ENCODE measurements at regions not wholly inside any gene's neighbourhood (a gene's known extent, or its start where the extent isn't known, plus 50 kb on each side); places are given as distances from the start of the nearest gene placed in this dataset.

DNA sequence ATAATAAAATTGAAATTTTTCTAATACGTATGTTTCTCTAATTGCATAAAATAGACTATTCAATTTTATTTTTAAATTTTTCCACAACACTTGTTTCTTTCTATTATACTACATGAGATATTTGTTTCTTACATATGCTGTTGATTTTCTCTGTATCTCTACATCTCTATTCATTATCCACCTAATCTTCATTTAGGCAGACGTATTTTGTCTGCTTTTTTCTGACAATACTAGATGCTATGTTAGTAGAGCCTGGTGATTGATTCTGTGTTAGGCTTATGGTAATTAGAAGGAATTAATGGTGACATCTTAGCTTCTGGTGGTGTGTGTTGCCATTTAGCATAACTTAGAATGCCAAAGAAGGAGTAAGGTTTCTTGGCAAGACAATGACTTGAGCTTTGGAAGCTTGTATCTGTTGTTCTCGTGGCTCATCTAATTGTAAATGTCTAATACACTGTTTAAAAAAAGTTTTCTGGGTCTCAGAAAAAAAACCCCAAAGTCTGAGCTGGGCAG is 1610.7 kb upstream of the PCDH20 start:
- H2BK12ac ChIP-seq (ENCODE audit: insufficient read length, low read depth, low read length), result no peak overlapping the region
- H3K23ac ChIP-seq (ENCODE audit: insufficient read length, low read depth, low read length), result no peak overlapping the region
- H2BK20ac ChIP-seq (ENCODE audit: low read depth, low read length, poor library complexity, severe bottlenecking), result no peak overlapping the region
- no peaks in the 10 kb centered on the region for H3K27me3 ChIP-seq (ENCODE audit: insufficient read depth, low read length)
- H3K4ac ChIP-seq (ENCODE audit: low read depth, low read length), result no peak overlapping the region
- H3K27ac ChIP-seq (ENCODE audit: insufficient read length, low read depth, low read length), result no peak overlapping the region
- no peak overlapping the region for H3K56ac ChIP-seq (ENCODE audit: insufficient read length, low read depth, low read length)
- no peak for DNase-seq
- H3K14ac ChIP-seq (ENCODE audit: insufficient read depth, low read length), result no peak overlapping the region
- no peak overlapping the region for H2BK120ac ChIP-seq (ENCODE audit: low read depth, low read length, poor library complexity, severe bottlenecking)
- H3K18ac ChIP-seq (ENCODE audit: insufficient read length, low read depth, low read length), result no peak overlapping the region
- TF ChIP-seq, protein P1, sequence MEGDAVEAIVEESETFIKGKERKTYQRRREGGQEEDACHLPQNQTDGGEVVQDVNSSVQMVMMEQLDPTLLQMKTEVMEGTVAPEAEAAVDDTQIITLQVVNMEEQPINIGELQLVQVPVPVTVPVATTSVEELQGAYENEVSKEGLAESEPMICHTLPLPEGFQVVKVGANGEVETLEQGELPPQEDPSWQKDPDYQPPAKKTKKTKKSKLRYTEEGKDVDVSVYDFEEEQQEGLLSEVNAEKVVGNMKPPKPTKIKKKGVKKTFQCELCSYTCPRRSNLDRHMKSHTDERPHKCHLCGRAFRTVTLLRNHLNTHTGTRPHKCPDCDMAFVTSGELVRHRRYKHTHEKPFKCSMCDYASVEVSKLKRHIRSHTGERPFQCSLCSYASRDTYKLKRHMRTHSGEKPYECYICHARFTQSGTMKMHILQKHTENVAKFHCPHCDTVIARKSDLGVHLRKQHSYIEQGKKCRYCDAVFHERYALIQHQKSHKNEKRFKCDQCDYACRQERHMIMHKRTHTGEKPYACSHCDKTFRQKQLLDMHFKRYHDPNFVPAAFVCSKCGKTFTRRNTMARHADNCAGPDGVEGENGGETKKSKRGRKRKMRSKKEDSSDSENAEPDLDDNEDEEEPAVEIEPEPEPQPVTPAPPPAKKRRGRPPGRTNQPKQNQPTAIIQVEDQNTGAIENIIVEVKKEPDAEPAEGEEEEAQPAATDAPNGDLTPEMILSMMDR (conservative IDR thresholded peaks at IDR 0.05), result no peak
- no peaks in the 10 kb centered on the region for H3K79me1 ChIP-seq (ENCODE audit: insufficient read depth, low read depth, low read length, poor library complexity, severe bottlenecking)
- no peak overlapping the region for H2BK5ac ChIP-seq (ENCODE audit: insufficient read length, low read length)
- no peaks in the 10 kb centered on the region for H3K79me2 ChIP-seq (ENCODE audit: insufficient read depth, low read length)
- Mint-ChIP-seq H3K9me3 (peaks cover 7% of the 10 kb centered on the region in 2 experiments), H3K36me3 (ENCODE audit: insufficient read depth in 1 of 3, low read depth in 3 of 3) (no peaks in the 10 kb centered on the region), H3K27me3 (ENCODE audit: low read depth) (no peaks in the 10 kb centered on the region), H3K4me1 (peaks cover 21 to 28% of the 10 kb centered on the region in 2 experiments), H3K27ac (peak overlapping the region in 1 of 3 experiments; percentile 47; a peak in 1 of 7 replicates), H3K4me3 (no peak overlapping the region)
- no peak overlapping the region for H4K8ac ChIP-seq (replicated peaks; ENCODE audit: insufficient read length, low read depth, low read length)
- no peak overlapping the region for H3T11ph ChIP-seq (ENCODE audit: low read length)
- no peaks in the 10 kb centered on the region for H3K4me1 ChIP-seq (ENCODE audit: insufficient read depth, low read length)
- no peaks in the 10 kb centered on the region for H3K9me3 ChIP-seq (ENCODE audit: control insufficient read depth, low read depth, low read length)
- no peak overlapping the region for H2BK15ac ChIP-seq (ENCODE audit: low read depth, low read length)
- H3K9ac ChIP-seq (ENCODE audit: extremely low read depth, insufficient read length, low read length), result no peak overlapping the region
- H3K4me2 ChIP-seq (ENCODE audit: insufficient read depth, insufficient read length, low read length), result no peak overlapping the region
- H4K5ac ChIP-seq (ENCODE audit: insufficient read length, low read depth, low read length), result no peak overlapping the region
- no peaks in the 10 kb centered on the region for H4K20me1 ChIP-seq (ENCODE audit: control insufficient read depth, insufficient read depth, insufficient read length)
- H4K91ac ChIP-seq (ENCODE audit: insufficient read length, low read depth, low read length), result no peak overlapping the region
- no peak overlapping the region for H2AK5ac ChIP-seq (ENCODE audit: insufficient read length, low read length)
- no peak overlapping the region for H2AFZ ChIP-seq (ENCODE audit: low read length)
- H3K23me2 ChIP-seq (ENCODE audit: insufficient read length, low read depth, low read length, poor library complexity, severe bottlenecking), result no peaks in the 10 kb centered on the region
- no CpG with 5 or more reads among the region's 3 CpGs for WGBS (ENCODE audit: extremely low coverage, insufficient read length, low lambda C conversion rate)
